Activated T-helper 2 cell treated with anti-CD3 and anti-CD28 coated beads, Interferon-gamma antibody, Interleukin-2, Interleukin-4, amounts not matched to agents 10 μg/mL and 5 μg/mL and 100 μg/mL, durations not matched to agents 14 hours and 24 hours and 36 hours (primary cell): ENCODE measurements at regions not wholly inside any gene's neighbourhood (a gene's known extent, or its start where the extent isn't known, plus 50 kb on each side); places are given as distances from the start of the nearest gene placed in this dataset.

ENCODE experiments used
- DNase-seq: peaks from one replicate; pipeline ENCODE4 v3.0.0; 2021; ENCODE audit warnings: low spot score
- H3K27ac Mint-ChIP-seq: one replicate; pipeline ENCODE4 v1.8.0; 2021; ENCODE audit warnings: mixed read lengths
- H3K27me3 Mint-ChIP-seq: one replicate; pipeline ENCODE4 v1.8.0; 2021; ENCODE audit warnings: low read depth, mixed read lengths
- H3K36me3 Mint-ChIP-seq: one replicate; pipeline ENCODE4 v1.8.0; 2021; ENCODE audit warnings: low read depth, mixed read lengths
- H3K4me1 Mint-ChIP-seq: one replicate; pipeline ENCODE4 v1.8.0; 2021; ENCODE audit warnings: low read depth, mixed read lengths
- H3K4me3 Mint-ChIP-seq: one replicate; pipeline ENCODE4 v1.8.0; 2021; ENCODE audit warnings: low read depth, mild to moderate bottlenecking, moderate library complexity, mixed read lengths
- H3K9me3 Mint-ChIP-seq: one replicate; pipeline ENCODE4 v1.8.0; 2021; ENCODE audit warnings: mixed read lengths
- intact Hi-C: fragments of 100-400 bp; cut with micrococcal nuclease; formaldehyde crosslinking; loops from one replicate; pipeline ENCODE4 v1.15.1; 2023

- intact Hi-C loops: no loop called here
- Mint-ChIP-seq H3K4me1 (no peaks in the 10 kb centered on the region), H3K4me3 (no peak overlapping the region), H3K36me3 (no peaks in the 10 kb centered on the region), H3K27ac (no peak overlapping the region), H3K27me3 (no peaks in the 10 kb centered on the region), H3K9me3 (peaks cover 3% of the 10 kb centered on the region)
- DNase-seq: no peak
Observed at GRCh38 chr4:126264839-126265238, 950.1 kb downstream of the FAT4 start.

- H3K4me1 Mint-ChIP-seq: no peaks in the 10 kb centered on the region
- no peak for DNase-seq
- peaks cover 7% of the 10 kb centered on the region for H3K9me3 Mint-ChIP-seq
- intact Hi-C loops: no loop called here
- H3K27ac Mint-ChIP-seq: no peak overlapping the region
- no peaks in the 10 kb centered on the region for H3K36me3 Mint-ChIP-seq
- no peaks in the 10 kb centered on the region for H3K27me3 Mint-ChIP-seq
- no peak overlapping the region for H3K4me3 Mint-ChIP-seq
Observed at GRCh38 chr4:126265888-126266287, 951.1 kb downstream of the FAT4 start.

- no peaks in the 10 kb centered on the region for H3K36me3 Mint-ChIP-seq
- intact Hi-C loops: no loop called here
- no peak overlapping the region for H3K27ac Mint-ChIP-seq
- H3K4me3 Mint-ChIP-seq: no peak overlapping the region
- no peaks in the 10 kb centered on the region for H3K4me1 Mint-ChIP-seq
- no peaks in the 10 kb centered on the region for H3K27me3 Mint-ChIP-seq
- peaks cover 4% of the 10 kb centered on the region for H3K9me3 Mint-ChIP-seq
- no peak for DNase-seq
Observed at GRCh38 chr4:126267689-126268088, 952.9 kb downstream of the FAT4 start.

GRCh38 chr4:126268106-126268505 lies 953.4 kb downstream of the FAT4 start:
- no peaks in the 10 kb centered on the region for H3K4me1 Mint-ChIP-seq
- no peak overlapping the region for H3K27ac Mint-ChIP-seq
- H3K27me3 Mint-ChIP-seq: no peaks in the 10 kb centered on the region
- intact Hi-C loops: no loop called here
- H3K36me3 Mint-ChIP-seq: no peaks in the 10 kb centered on the region
- no peak for DNase-seq
- H3K9me3 Mint-ChIP-seq: peaks cover 4% of the 10 kb centered on the region
- H3K4me3 Mint-ChIP-seq: no peak overlapping the region

GRCh38 chr4:126269106-126269505 lies 954.4 kb downstream of the FAT4 start:
- H3K4me3 Mint-ChIP-seq: no peak overlapping the region
- H3K4me1 Mint-ChIP-seq: no peaks in the 10 kb centered on the region
- H3K27ac Mint-ChIP-seq: no peak overlapping the region
- no peaks in the 10 kb centered on the region for H3K36me3 Mint-ChIP-seq
- H3K27me3 Mint-ChIP-seq: no peaks in the 10 kb centered on the region
- DNase-seq: no peak
- H3K9me3 Mint-ChIP-seq: peaks cover 9% of the 10 kb centered on the region
- intact Hi-C loops: no loop called here

- no peaks in the 10 kb centered on the region for H3K4me1 Mint-ChIP-seq
- no peak for DNase-seq
- peaks cover 9% of the 10 kb centered on the region for H3K9me3 Mint-ChIP-seq
- no peaks in the 10 kb centered on the region for H3K36me3 Mint-ChIP-seq
- H3K4me3 Mint-ChIP-seq: no peak overlapping the region
- intact Hi-C loops: no loop called here
- H3K27me3 Mint-ChIP-seq: no peaks in the 10 kb centered on the region
- H3K27ac Mint-ChIP-seq: no peak overlapping the region
Observed at GRCh38 chr4:126271292-126271691, 956.5 kb downstream of the FAT4 start.

GRCh38 chr4:126273746-126274145 lies 959.0 kb downstream of the FAT4 start:
- DNase-seq: no peak
- no peaks in the 10 kb centered on the region for H3K4me1 Mint-ChIP-seq
- peaks cover 9% of the 10 kb centered on the region for H3K9me3 Mint-ChIP-seq
- H3K27ac Mint-ChIP-seq: no peak overlapping the region
- H3K36me3 Mint-ChIP-seq: no peaks in the 10 kb centered on the region
- intact Hi-C loops: no loop called here
- no peaks in the 10 kb centered on the region for H3K27me3 Mint-ChIP-seq
- H3K4me3 Mint-ChIP-seq: no peak overlapping the region

GRCh38 chr4:126291886-126292285 lies 977.1 kb downstream of the FAT4 start:
- no peak overlapping the region for H3K27ac Mint-ChIP-seq
- no peaks in the 10 kb centered on the region for H3K27me3 Mint-ChIP-seq
- H3K9me3 Mint-ChIP-seq: peaks cover 6% of the 10 kb centered on the region
- DNase-seq: no peak
- intact Hi-C loops: no loop called here
- H3K4me3 Mint-ChIP-seq: no peak overlapping the region
- H3K4me1 Mint-ChIP-seq: no peaks in the 10 kb centered on the region
- no peaks in the 10 kb centered on the region for H3K36me3 Mint-ChIP-seq

- no peak overlapping the region for H3K4me3 Mint-ChIP-seq
- H3K9me3 Mint-ChIP-seq: peaks cover 27% of the 10 kb centered on the region
- no peaks in the 10 kb centered on the region for H3K36me3 Mint-ChIP-seq
- intact Hi-C loops: no loop called here
- no peak for DNase-seq
- H3K4me1 Mint-ChIP-seq: no peaks in the 10 kb centered on the region
- no peaks in the 10 kb centered on the region for H3K27me3 Mint-ChIP-seq
- no peak overlapping the region for H3K27ac Mint-ChIP-seq
Observed at GRCh38 chr4:126298271-126298670, 983.5 kb downstream of the FAT4 start.

- Mint-ChIP-seq H3K4me1 (no peaks in the 10 kb centered on the region), H3K36me3 (no peaks in the 10 kb centered on the region), H3K9me3 (peaks cover 27% of the 10 kb centered on the region), H3K27me3 (no peaks in the 10 kb centered on the region), H3K4me3 (no peak overlapping the region), H3K27ac (no peak overlapping the region)
- intact Hi-C loops: no loop called here
- no peak for DNase-seq
Observed at GRCh38 chr4:126306152-126306869, 991.6 kb downstream of the FAT4 start.

GRCh38 chr4:126318376-126318775 lies 1003.6 kb downstream of the FAT4 start:
- DNase-seq: no peak
- intact Hi-C loops: no loop called here
- Mint-ChIP-seq H3K4me1 (no peaks in the 10 kb centered on the region), H3K27me3 (no peaks in the 10 kb centered on the region), H3K4me3 (no peak overlapping the region), H3K27ac (no peak overlapping the region), H3K36me3 (no peaks in the 10 kb centered on the region), H3K9me3 (peaks cover 5% of the 10 kb centered on the region)

GRCh38 chr4:126328914-126329313 lies 1014.2 kb downstream of the FAT4 start:
- Mint-ChIP-seq H3K27me3 (no peaks in the 10 kb centered on the region), H3K36me3 (no peaks in the 10 kb centered on the region), H3K9me3 (peaks cover 19% of the 10 kb centered on the region), H3K4me3 (no peak overlapping the region), H3K4me1 (no peaks in the 10 kb centered on the region), H3K27ac (no peak overlapping the region)
- intact Hi-C loops: no loop called here
- DNase-seq: no peak

GRCh38 chr4:126338548-126338947 lies 1023.8 kb downstream of the FAT4 start:
- H3K4me1 Mint-ChIP-seq: no peaks in the 10 kb centered on the region
- H3K9me3 Mint-ChIP-seq: peaks cover 15% of the 10 kb centered on the region
- intact Hi-C loops: no loop called here
- H3K36me3 Mint-ChIP-seq: no peaks in the 10 kb centered on the region
- no peak for DNase-seq
- no peaks in the 10 kb centered on the region for H3K27me3 Mint-ChIP-seq
- no peak overlapping the region for H3K4me3 Mint-ChIP-seq
- no peak overlapping the region for H3K27ac Mint-ChIP-seq

- Mint-ChIP-seq H3K9me3 (peaks cover 4% of the 10 kb centered on the region), H3K27ac (no peak overlapping the region), H3K36me3 (no peaks in the 10 kb centered on the region), H3K4me1 (no peaks in the 10 kb centered on the region), H3K27me3 (no peaks in the 10 kb centered on the region), H3K4me3 (no peak overlapping the region)
- intact Hi-C loops: no loop called here
- DNase-seq: no peak
Observed at GRCh38 chr4:126341927-126342326, 1027.2 kb downstream of the FAT4 start.
